ENCODE measurements at regions not wholly inside any gene's neighbourhood (a gene's known extent, or its start where the extent isn't known, plus 50 kb on each side); places are given as distances from the start of the nearest gene placed in this dataset.

- no peak for TF ChIP-seq POLR2AphosphoS5 (IDR thresholded peaks at IDR 0.05; ENCODE audit: low read depth, low read length)
- no peak for TF ChIP-seq TAF1 (IDR thresholded peaks at IDR 0.05; ENCODE audit: borderline replicate concordance, insufficient read depth, low read length)
- TF ChIP-seq REST (IDR thresholded peaks at IDR 0.05; ENCODE audit: insufficient read depth in 1 of 2, low read depth in 2 of 2, low read length in 2 of 2) = no peak
- no peak for TF ChIP-seq FOXP2 (optimal IDR thresholded peaks at IDR 0.05; ENCODE audit: borderline replicate concordance, extremely low read depth, extremely low read length, insufficient read depth)
- no peak for TF ChIP-seq SIN3A (IDR thresholded peaks at IDR 0.05; ENCODE audit: borderline replicate concordance, insufficient read depth, low read length)
Measured at GRCh38 chr21:21816778-21817177, 818.6 kb downstream of the NCAM2 start.

- TF ChIP-seq TAF1 (IDR thresholded peaks at IDR 0.05; ENCODE audit: borderline replicate concordance, insufficient read depth, low read length) = no peak
- TF ChIP-seq FOXP2 (optimal IDR thresholded peaks at IDR 0.05; ENCODE audit: borderline replicate concordance, extremely low read depth, extremely low read length, insufficient read depth) = no peak
- no peak for TF ChIP-seq SIN3A (IDR thresholded peaks at IDR 0.05; ENCODE audit: borderline replicate concordance, insufficient read depth, low read length)
- TF ChIP-seq POLR2AphosphoS5 (IDR thresholded peaks at IDR 0.05; ENCODE audit: low read depth, low read length) = no peak
- TF ChIP-seq REST (IDR thresholded peaks at IDR 0.05; ENCODE audit: insufficient read depth in 1 of 2, low read depth in 2 of 2, low read length in 2 of 2) = no peak
Measured at GRCh38 chr21:21818898-21819297, 820.7 kb downstream of the NCAM2 start.

GRCh38 chr21:21828130-21828529, 829.9 kb downstream of the NCAM2 start:
- TF ChIP-seq SIN3A (IDR thresholded peaks at IDR 0.05; ENCODE audit: borderline replicate concordance, insufficient read depth, low read length) = no peak
- no peak for TF ChIP-seq FOXP2 (optimal IDR thresholded peaks at IDR 0.05; ENCODE audit: borderline replicate concordance, extremely low read depth, extremely low read length, insufficient read depth)
- no peak for TF ChIP-seq TAF1 (IDR thresholded peaks at IDR 0.05; ENCODE audit: borderline replicate concordance, insufficient read depth, low read length)
- TF ChIP-seq REST (IDR thresholded peaks at IDR 0.05; ENCODE audit: insufficient read depth in 1 of 2, low read depth in 2 of 2, low read length in 2 of 2) = no peak
- no peak for TF ChIP-seq POLR2AphosphoS5 (IDR thresholded peaks at IDR 0.05; ENCODE audit: low read depth, low read length)

- TF ChIP-seq FOXP2 (optimal IDR thresholded peaks at IDR 0.05; ENCODE audit: borderline replicate concordance, extremely low read depth, extremely low read length, insufficient read depth) = no peak
- no peak for TF ChIP-seq SIN3A (IDR thresholded peaks at IDR 0.05; ENCODE audit: borderline replicate concordance, insufficient read depth, low read length)
- TF ChIP-seq POLR2AphosphoS5 (IDR thresholded peaks at IDR 0.05; ENCODE audit: low read depth, low read length) = no peak
- TF ChIP-seq REST (IDR thresholded peaks at IDR 0.05; ENCODE audit: insufficient read depth in 1 of 2, low read depth in 2 of 2, low read length in 2 of 2) = no peak
- TF ChIP-seq TAF1 (IDR thresholded peaks at IDR 0.05; ENCODE audit: borderline replicate concordance, insufficient read depth, low read length) = no peak
Measured at GRCh38 chr21:21831036-21831435, 832.8 kb downstream of the NCAM2 start.

GRCh38 chr21:21845901-21846300, 847.7 kb downstream of the NCAM2 start:
- no peak for TF ChIP-seq REST (IDR thresholded peaks at IDR 0.05; ENCODE audit: insufficient read depth in 1 of 2, low read depth in 2 of 2, low read length in 2 of 2)
- TF ChIP-seq TAF1 (IDR thresholded peaks at IDR 0.05; ENCODE audit: borderline replicate concordance, insufficient read depth, low read length) = no peak
- no peak for TF ChIP-seq FOXP2 (optimal IDR thresholded peaks at IDR 0.05; ENCODE audit: borderline replicate concordance, extremely low read depth, extremely low read length, insufficient read depth)
- no peak for TF ChIP-seq SIN3A (IDR thresholded peaks at IDR 0.05; ENCODE audit: borderline replicate concordance, insufficient read depth, low read length)
- TF ChIP-seq POLR2AphosphoS5 (IDR thresholded peaks at IDR 0.05; ENCODE audit: low read depth, low read length) = no peak
